GM23338 (cell line): ENCODE measurements at regions not wholly inside any gene's neighbourhood (a gene's known extent, or its start where the extent isn't known, plus 50 kb on each side); places are given as distances from the start of the nearest gene placed in this dataset.

Experiments used
- CREB1 ChIP-seq: fragments of 250-450 bp; sonication (Bioruptor Pico); IDR thresholded peaks from 2 replicates; pipeline ENCODE4 v1.5.0; 2020; ENCODE audit warnings: low read depth, mild to moderate bottlenecking, moderate library complexity
- CTCF ChIP-seq, 2 experiments: fragments of 200-600 bp in 1 of 2; sonication (generic) in 1 of 2; conservative IDR thresholded peaks; 2 replicates each; pipeline versions ENCODE4 v1.5.1 to v1.6.1; 2016 to 2017; ENCODE audit warnings: antibody characterized with exemption in 2 of 2, low read depth in 2 of 2, mild to moderate bottlenecking in 2 of 2, moderate library complexity in 1 of 2
- EZH2 ChIP-seq: fragments of 200-600 bp; sonication (generic); IDR thresholded peaks from one replicate; pipeline ENCODE4 v1.8.0; 2017; ENCODE audit warnings: antibody characterized with exemption, mild to moderate bottlenecking, low read depth; ENCODE audit not compliant: unreplicated experiment
- EZH2phosphoT487 ChIP-seq: fragments of 200-600 bp; sonication (generic); IDR thresholded peaks from one replicate; pipeline ENCODE4 v1.8.1; 2018; ENCODE audit warnings: antibody characterized with exemption; ENCODE audit not compliant: unreplicated experiment
- JUNB ChIP-seq: IDR thresholded peaks from one replicate; pipeline ENCODE4 v1.6.1; 2016; ENCODE audit warnings: antibody characterized with exemption; ENCODE audit not compliant: unreplicated experiment
- NANOG ChIP-seq: IDR thresholded peaks from 2 replicates; pipeline ENCODE4 v1.6.1; 2016; ENCODE audit warnings: antibody characterized with exemption, borderline replicate concordance
- POLR2AphosphoS5 ChIP-seq: IDR thresholded peaks from 2 replicates; pipeline ENCODE4 v1.6.1; 2016; ENCODE audit warnings: antibody characterized with exemption, low read depth
- STAT1 ChIP-seq: IDR thresholded peaks from one replicate; pipeline ENCODE4 v1.6.1; 2016; ENCODE audit warnings: antibody characterized with exemption; ENCODE audit not compliant: unreplicated experiment
- TF ChIP-seq, protein P1 (sequence below): IDR thresholded peaks from one replicate; pipeline ENCODE4 v1.6.1; 2018; ENCODE audit warnings: antibody characterized with exemption; ENCODE audit not compliant: unreplicated experiment

GRCh38 chr13:73880365-73880764, 253.8 kb downstream of the KLF12 start:
- TF ChIP-seq CTCF (conservative IDR thresholded peaks at IDR 0.05; ENCODE audit: low read depth in 2 of 2) (no peak), NANOG (no peak), POLR2AphosphoS5 (no peak), EZH2 (no peak), EZH2phosphoT487 (no peak), CREB1 (CRISPR knock-in tag) (no peak), JUNB (no peak), STAT1 (no peak)
- TF ChIP-seq, protein P1, sequence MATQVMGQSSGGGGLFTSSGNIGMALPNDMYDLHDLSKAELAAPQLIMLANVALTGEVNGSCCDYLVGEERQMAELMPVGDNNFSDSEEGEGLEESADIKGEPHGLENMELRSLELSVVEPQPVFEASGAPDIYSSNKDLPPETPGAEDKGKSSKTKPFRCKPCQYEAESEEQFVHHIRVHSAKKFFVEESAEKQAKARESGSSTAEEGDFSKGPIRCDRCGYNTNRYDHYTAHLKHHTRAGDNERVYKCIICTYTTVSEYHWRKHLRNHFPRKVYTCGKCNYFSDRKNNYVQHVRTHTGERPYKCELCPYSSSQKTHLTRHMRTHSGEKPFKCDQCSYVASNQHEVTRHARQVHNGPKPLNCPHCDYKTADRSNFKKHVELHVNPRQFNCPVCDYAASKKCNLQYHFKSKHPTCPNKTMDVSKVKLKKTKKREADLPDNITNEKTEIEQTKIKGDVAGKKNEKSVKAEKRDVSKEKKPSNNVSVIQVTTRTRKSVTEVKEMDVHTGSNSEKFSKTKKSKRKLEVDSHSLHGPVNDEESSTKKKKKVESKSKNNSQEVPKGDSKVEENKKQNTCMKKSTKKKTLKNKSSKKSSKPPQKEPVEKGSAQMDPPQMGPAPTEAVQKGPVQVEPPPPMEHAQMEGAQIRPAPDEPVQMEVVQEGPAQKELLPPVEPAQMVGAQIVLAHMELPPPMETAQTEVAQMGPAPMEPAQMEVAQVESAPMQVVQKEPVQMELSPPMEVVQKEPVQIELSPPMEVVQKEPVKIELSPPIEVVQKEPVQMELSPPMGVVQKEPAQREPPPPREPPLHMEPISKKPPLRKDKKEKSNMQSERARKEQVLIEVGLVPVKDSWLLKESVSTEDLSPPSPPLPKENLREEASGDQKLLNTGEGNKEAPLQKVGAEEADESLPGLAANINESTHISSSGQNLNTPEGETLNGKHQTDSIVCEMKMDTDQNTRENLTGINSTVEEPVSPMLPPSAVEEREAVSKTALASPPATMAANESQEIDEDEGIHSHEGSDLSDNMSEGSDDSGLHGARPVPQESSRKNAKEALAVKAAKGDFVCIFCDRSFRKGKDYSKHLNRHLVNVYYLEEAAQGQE, result no peak
